ENCODE measurements at regions not wholly inside any gene's neighbourhood (a gene's known extent, or its start where the extent isn't known, plus 50 kb on each side); places are given as distances from the start of the nearest gene placed in this dataset.

DNA sequence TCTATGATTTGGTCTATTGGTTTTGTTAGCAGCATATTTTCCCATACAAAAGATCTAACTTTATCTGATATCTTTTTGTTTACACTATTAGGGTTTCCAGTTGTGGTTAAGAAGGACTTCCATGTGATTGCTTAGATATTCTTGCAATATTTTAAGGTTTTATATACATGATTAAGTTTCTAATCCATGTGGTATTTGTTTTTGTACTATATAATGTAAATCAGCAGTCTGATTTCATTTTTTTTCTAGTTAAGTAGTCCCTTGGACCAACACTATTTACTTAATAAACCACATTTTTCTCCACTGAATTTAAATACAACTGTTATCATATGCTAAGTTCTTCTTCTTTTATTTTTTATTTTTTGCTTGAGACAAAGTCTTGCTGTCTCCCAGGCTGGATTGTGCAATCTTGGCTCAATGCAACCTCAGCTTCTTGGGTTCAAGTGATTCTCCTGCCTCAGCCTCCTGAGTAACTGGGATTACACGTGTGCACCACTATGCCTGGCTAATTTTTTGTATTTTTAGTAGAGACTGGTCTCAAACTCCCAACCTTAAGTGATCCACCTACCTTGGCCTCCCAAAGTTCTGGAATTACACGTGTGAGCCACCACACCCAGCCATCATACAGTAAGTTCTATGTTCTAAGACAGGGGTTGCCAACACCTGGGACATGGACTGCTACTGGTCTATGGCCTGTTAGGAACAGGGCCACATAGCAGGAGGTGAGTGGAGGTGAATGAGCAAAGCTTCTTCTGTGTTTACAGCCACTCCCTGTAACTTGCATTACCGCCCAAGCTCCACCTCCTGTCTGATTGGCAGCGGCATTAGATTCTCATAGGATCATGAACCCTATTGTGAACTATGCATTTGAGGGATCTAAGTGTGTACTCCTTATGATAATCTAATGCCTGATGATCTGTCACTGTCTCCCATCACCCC, 58.5 kb upstream of the RAB27B start:
- no peak overlapping the region for H3K9ac ChIP-seq (ENCODE audit: insufficient read length)
- no peak for DNase-seq (ENCODE audit: low read depth, low spot score)
- no peak overlapping the region for H3K4me3 ChIP-seq
- H3K9me3 ChIP-seq (ENCODE audit: low read depth, low read length), result no peaks in the 10 kb centered on the region
- no peaks in the 10 kb centered on the region for H3K36me3 ChIP-seq (ENCODE audit: insufficient read depth, low read length)
- H3K27ac ChIP-seq, result no peak overlapping the region
- TF ChIP-seq FOXP2 (optimal IDR thresholded peaks at IDR 0.05; ENCODE audit: control extremely low read depth, extremely low read length, insufficient read depth), result no peak
- no peak for TF ChIP-seq EZH2 (IDR thresholded peaks at IDR 0.05)
- TF ChIP-seq POLR2AphosphoS5 (IDR thresholded peaks at IDR 0.05; ENCODE audit: borderline replicate concordance, low read depth, low read length), result no peak

DNA sequence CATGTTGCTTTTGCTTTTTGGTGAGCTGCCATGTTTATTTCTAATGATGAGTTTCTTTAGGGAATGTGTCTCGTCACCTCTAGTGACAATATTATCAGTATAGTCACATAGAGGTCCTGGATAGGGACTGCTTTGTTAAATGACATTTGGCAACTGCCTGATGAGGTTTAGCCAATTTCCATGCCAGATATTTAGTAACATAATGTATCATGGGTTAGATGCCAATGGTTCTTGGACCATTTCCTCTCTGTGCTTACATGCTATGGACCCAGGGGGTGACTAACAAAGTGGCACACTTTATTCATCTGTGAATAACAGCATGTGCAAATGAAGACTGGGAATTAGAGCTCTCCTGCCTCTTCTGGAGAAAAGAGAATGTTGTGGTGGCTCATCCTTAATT, 56.2 kb upstream of the RAB27B start:
- Histone ChIP-seq H3K4me3 (no peak overlapping the region), H3K27ac (no peak overlapping the region), H3K9me3 (ENCODE audit: low read depth, low read length) (no peaks in the 10 kb centered on the region), H3K9ac (ENCODE audit: insufficient read length) (no peak overlapping the region), H3K36me3 (ENCODE audit: insufficient read depth, low read length) (no peaks in the 10 kb centered on the region)
- no peak for DNase-seq (ENCODE audit: low read depth, low spot score)
- TF ChIP-seq FOXP2 (optimal IDR thresholded peaks at IDR 0.05; ENCODE audit: control extremely low read depth, extremely low read length, insufficient read depth) (no peak), POLR2AphosphoS5 (IDR thresholded peaks at IDR 0.05; ENCODE audit: borderline replicate concordance, low read depth, low read length) (no peak), EZH2 (IDR thresholded peaks at IDR 0.05) (no peak)

DNA sequence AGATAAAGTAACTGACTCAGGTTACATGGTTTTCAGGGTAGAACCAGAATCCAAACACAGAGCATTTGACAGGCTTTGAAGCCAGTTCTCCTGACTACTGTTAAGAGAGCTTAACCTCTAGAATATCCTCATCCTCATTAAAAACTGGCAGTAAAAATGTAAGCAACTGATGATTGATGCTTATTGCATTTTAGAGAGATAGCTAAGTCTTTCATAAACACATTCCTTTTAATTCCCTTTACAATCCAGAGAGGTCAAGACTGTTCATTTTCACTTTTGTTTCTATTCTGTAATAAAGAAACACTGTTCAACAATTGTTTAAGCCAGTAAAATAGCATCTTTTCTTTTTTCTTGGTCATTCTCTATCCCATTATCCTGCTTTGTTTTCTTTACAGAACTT, 53.9 kb upstream of the RAB27B start:
- DNase-seq (ENCODE audit: low read depth, low spot score), result no peak
- H3K36me3 ChIP-seq (ENCODE audit: insufficient read depth, low read length), result no peaks in the 10 kb centered on the region
- no peaks in the 10 kb centered on the region for H3K9me3 ChIP-seq (ENCODE audit: low read depth, low read length)
- H3K4me3 ChIP-seq, result no peak overlapping the region
- TF ChIP-seq POLR2AphosphoS5 (IDR thresholded peaks at IDR 0.05; ENCODE audit: borderline replicate concordance, low read depth, low read length) (no peak), EZH2 (IDR thresholded peaks at IDR 0.05) (no peak), FOXP2 (optimal IDR thresholded peaks at IDR 0.05; ENCODE audit: control extremely low read depth, extremely low read length, insufficient read depth) (no peak)
- H3K9ac ChIP-seq (ENCODE audit: insufficient read length), result no peak overlapping the region
- H3K27ac ChIP-seq, result no peak overlapping the region

DNA sequence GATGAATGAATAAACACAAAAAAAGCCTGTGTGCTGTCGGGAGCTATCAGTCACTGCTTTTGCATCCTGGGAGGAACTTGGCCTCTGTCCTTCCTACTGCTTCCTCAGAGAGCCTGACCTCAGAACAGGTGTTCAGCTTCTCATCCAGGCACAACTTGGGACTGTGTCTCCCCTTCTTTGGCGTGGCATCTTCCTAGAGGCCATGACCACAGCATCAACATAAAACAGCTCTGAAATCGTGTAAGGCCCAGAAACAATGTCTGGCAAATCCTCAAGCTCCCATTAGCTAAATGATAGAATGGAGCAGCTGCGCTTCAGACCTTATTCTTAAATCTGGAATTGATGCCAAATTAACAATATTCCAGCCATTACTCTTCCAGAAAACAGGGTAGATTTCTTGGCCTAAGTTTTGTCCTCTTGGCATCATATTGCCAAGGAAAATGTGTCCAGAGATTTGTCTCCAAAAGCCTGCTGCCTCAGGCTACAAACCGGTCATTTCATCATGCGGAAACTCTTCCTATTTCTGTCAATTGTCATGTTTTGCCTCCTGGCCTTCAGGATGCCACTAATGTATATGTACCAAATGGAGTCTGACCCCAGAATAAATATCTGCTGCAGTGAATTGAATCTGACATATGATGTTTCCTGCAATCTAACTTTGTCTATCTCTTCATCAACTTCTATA, 53.2 kb upstream of the RAB27B start:
- DNase-seq (ENCODE audit: low read depth, low spot score), result no peak
- no peak overlapping the region for H3K4me3 ChIP-seq
- H3K36me3 ChIP-seq (ENCODE audit: insufficient read depth, low read length), result no peaks in the 10 kb centered on the region
- H3K27ac ChIP-seq, result no peak overlapping the region
- no peak overlapping the region for H3K9ac ChIP-seq (ENCODE audit: insufficient read length)
- H3K9me3 ChIP-seq (ENCODE audit: low read depth, low read length), result no peaks in the 10 kb centered on the region
- TF ChIP-seq EZH2 (IDR thresholded peaks at IDR 0.05), result no peak
- no peak for TF ChIP-seq POLR2AphosphoS5 (IDR thresholded peaks at IDR 0.05; ENCODE audit: borderline replicate concordance, low read depth, low read length)
- TF ChIP-seq FOXP2 (optimal IDR thresholded peaks at IDR 0.05; ENCODE audit: control extremely low read depth, extremely low read length, insufficient read depth), result no peak

DNA sequence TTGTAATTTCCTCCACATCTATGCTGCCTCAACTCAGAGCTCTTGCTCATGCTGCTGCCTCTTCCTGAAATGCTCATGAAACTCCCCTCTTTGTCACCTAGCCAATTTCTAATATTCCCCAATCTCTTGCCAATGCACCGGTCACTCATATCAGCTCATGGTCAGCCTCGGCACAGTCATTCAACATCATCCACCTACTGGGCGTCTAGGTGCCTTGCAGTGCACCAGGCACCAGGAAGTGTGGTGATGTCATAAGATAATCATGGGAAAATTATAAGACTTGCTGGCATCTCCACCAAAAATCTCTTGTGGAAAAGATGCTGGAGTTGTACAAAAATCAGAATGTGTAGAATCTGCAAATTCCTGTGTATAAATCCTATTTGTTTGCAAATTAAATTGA, 52.6 kb upstream of the RAB27B start:
- H3K27ac ChIP-seq, result no peak overlapping the region
- H3K4me3 ChIP-seq, result no peak overlapping the region
- no peaks in the 10 kb centered on the region for H3K9me3 ChIP-seq (ENCODE audit: low read depth, low read length)
- H3K36me3 ChIP-seq (ENCODE audit: insufficient read depth, low read length), result no peaks in the 10 kb centered on the region
- DNase-seq (ENCODE audit: low read depth, low spot score), result no peak
- TF ChIP-seq FOXP2 (optimal IDR thresholded peaks at IDR 0.05; ENCODE audit: control extremely low read depth, extremely low read length, insufficient read depth) (no peak), EZH2 (IDR thresholded peaks at IDR 0.05) (no peak), POLR2AphosphoS5 (IDR thresholded peaks at IDR 0.05; ENCODE audit: borderline replicate concordance, low read depth, low read length) (no peak)
- H3K9ac ChIP-seq (ENCODE audit: insufficient read length), result no peak overlapping the region

DNA sequence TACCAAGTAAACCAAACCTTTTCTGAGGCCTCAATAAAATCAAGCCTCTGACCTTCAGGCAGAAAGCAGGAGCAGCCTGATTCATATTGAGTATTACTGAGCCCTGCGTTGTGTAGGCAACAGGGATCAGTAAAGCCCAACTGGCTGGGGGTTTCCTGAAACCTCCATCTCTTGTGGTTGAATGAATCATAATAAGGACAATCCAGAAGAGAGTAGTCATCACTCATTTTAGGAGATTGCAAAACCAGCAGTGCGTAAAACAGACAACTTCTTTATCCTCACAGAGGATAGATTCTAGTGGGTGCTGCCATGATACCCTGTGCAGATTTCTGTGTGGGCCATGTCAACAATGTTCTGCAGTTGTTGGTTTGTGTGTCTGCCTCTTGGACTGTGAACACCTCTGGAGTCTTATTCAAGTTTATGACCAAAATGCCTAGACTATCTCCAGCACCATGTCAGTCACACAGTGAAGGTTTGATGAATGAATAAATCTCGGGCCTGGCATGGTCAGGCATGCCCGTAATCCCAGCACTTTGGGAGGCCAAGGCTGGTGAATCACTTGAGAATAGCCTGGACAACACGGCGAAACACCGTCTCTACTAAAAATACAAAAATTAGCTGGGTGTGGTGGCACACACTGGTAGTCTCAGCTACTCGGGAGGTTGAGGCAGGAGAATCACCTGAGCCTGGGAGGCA, 51.8 kb upstream of the RAB27B start:
- H3K9me3 ChIP-seq (ENCODE audit: low read depth, low read length), result no peaks in the 10 kb centered on the region
- TF ChIP-seq POLR2AphosphoS5 (IDR thresholded peaks at IDR 0.05; ENCODE audit: borderline replicate concordance, low read depth, low read length) (no peak), FOXP2 (optimal IDR thresholded peaks at IDR 0.05; ENCODE audit: control extremely low read depth, extremely low read length, insufficient read depth) (no peak), EZH2 (IDR thresholded peaks at IDR 0.05) (no peak)

DNA sequence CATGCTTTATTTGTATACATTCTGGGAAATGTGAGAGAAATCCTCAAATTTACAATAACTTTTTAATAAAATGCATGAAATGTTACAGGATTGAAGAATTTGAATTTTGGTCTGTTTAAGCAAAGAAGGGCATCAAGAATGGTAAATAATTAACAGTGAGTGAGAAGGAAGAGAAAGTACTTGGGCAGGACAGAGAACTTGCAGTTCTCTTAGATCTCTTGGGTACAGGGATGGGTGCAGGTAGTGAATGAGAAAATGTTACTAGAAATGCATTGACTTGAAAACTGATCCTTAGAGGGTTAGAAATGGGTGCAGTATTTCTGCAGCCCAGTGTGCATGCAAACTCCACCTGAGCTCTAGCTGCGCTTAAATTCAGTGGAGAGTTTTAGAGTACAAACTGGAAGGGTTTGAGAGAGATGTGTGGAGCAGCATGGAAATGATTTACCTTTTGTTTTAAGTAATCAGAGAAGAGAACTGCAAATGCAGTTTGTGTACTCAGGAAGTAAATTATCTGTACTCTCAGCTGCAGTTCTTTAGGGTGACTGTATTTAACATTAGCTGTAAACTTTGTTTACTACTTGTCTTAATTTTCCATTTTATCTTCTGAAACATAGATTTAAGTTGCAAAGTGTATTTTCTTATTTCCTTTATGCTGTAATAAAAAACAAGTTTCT, 51.0 kb upstream of the RAB27B start:
- Histone ChIP-seq H3K36me3 (ENCODE audit: insufficient read depth, low read length) (no peaks in the 10 kb centered on the region), H3K9me3 (ENCODE audit: low read depth, low read length) (no peaks in the 10 kb centered on the region), H3K4me3 (no peak overlapping the region), H3K27ac (no peak overlapping the region), H3K9ac (ENCODE audit: insufficient read length) (no peak overlapping the region)
- no peak for DNase-seq (ENCODE audit: low read depth, low spot score)
- TF ChIP-seq POLR2AphosphoS5 (IDR thresholded peaks at IDR 0.05; ENCODE audit: borderline replicate concordance, low read depth, low read length) (no peak), FOXP2 (optimal IDR thresholded peaks at IDR 0.05; ENCODE audit: control extremely low read depth, extremely low read length, insufficient read depth) (no peak), EZH2 (IDR thresholded peaks at IDR 0.05) (no peak)

More for the DNA sequence above, 51.8 kb upstream of the RAB27B start:
- no peak overlapping the region for H3K4me3 ChIP-seq
- DNase-seq (ENCODE audit: low read depth, low spot score), result no peak
- no peaks in the 10 kb centered on the region for H3K36me3 ChIP-seq (ENCODE audit: insufficient read depth, low read length)
- no peak overlapping the region for H3K9ac ChIP-seq (ENCODE audit: insufficient read length)
- no peak overlapping the region for H3K27ac ChIP-seq

Measured in SK-N-MC (cell line).